IMR-90 (cell line): ENCODE measurements at regions not wholly inside any gene's neighbourhood (a gene's known extent, or its start where the extent isn't known, plus 50 kb on each side); places are given as distances from the start of the nearest gene placed in this dataset.

ENCODE experiments used
- BHLHE40 ChIP-seq: fragments of 150-350 bp; IDR thresholded peaks from 2 replicates; pipeline ENCODE4 v1.6.1; 2016; ENCODE audit warnings: mild to moderate bottlenecking, low read depth, low read length
- MXI1 ChIP-seq: IDR thresholded peaks from 2 replicates; pipeline ENCODE4 v1.6.1; 2012; ENCODE audit warnings: low read depth, mild to moderate bottlenecking, low read length, moderate library complexity, borderline replicate concordance
- RCOR1 ChIP-seq: IDR thresholded peaks from 2 replicates; pipeline ENCODE4 v1.6.1; 2012; ENCODE audit warnings: mild to moderate bottlenecking, low read length, improper control_type of control experiment; ENCODE audit not compliant: insufficient replicate concordance
- SMC3 ChIP-seq: fragments of 150-350 bp; IDR thresholded peaks from 2 replicates; pipeline ENCODE4 v1.6.1; 2016; ENCODE audit warnings: low read depth, mild to moderate bottlenecking, antibody characterized with exemption, low read length, moderate library complexity
- TF ChIP-seq, protein P1 (sequence below): conservative IDR thresholded peaks from 2 replicates; pipeline ENCODE4 v1.5.1; 2012; ENCODE audit warnings: mild to moderate bottlenecking, low read depth, low read length, improper control_type of control experiment

DNA sequence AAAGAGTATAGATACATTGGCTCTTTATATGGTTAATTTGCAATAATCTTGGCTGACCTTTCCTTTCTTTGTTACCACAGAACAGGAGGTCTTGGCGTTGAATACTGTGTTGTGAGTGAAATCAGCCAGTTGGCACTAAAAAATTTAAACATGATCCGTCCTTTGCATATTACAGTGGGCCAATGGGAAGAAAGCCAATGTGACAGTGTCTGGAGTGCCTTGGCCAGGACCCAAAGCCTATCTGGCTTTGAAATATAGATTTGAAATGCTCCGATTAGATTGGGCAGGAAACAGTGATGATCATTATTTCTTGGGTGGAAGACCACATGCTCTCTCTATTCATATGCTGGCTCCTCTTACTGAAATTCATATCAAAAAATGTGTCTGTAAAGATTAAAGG, 339.6 kb upstream of the ANO3 start:
- TF ChIP-seq RCOR1: no peak
- TF ChIP-seq, protein P1, sequence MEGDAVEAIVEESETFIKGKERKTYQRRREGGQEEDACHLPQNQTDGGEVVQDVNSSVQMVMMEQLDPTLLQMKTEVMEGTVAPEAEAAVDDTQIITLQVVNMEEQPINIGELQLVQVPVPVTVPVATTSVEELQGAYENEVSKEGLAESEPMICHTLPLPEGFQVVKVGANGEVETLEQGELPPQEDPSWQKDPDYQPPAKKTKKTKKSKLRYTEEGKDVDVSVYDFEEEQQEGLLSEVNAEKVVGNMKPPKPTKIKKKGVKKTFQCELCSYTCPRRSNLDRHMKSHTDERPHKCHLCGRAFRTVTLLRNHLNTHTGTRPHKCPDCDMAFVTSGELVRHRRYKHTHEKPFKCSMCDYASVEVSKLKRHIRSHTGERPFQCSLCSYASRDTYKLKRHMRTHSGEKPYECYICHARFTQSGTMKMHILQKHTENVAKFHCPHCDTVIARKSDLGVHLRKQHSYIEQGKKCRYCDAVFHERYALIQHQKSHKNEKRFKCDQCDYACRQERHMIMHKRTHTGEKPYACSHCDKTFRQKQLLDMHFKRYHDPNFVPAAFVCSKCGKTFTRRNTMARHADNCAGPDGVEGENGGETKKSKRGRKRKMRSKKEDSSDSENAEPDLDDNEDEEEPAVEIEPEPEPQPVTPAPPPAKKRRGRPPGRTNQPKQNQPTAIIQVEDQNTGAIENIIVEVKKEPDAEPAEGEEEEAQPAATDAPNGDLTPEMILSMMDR: no peak
- no peak for TF ChIP-seq SMC3
- TF ChIP-seq BHLHE40: no peak
- no peak for TF ChIP-seq MXI1
